Activated CD8-positive, alpha-beta memory T cell treated with anti-CD3 and anti-CD28 coated beads, Interleukin-2, amount 50 U/mL, for 24 hours (primary cell): ENCODE measurements at regions not wholly inside any gene's neighbourhood (a gene's known extent, or its start where the extent isn't known, plus 50 kb on each side); places are given as distances from the start of the nearest gene placed in this dataset.
"Not testable (repeated sequence)": the region's sequence is repeated elsewhere in the genome, so short reads cannot be mapped to it uniquely, and the experiment has no call there.

Experiments used
- DNase-seq: peaks from one replicate; pipeline ENCODE4 v3.0.0-alpha.2; 2020; ENCODE audit errors: extremely low read depth

GRCh38 chr3:197459571-197459970 is 96.2 kb downstream of the BDH1 start:
- DNase-seq = not testable (repeated sequence)

- DNase-seq = no peak
These were observed 96.8 kb downstream of the BDH1 start for GRCh38 chr3:197458906-197459470.

GRCh38 chr3:197458179-197458707 is 97.5 kb downstream of the BDH1 start:
- no peak for DNase-seq

GRCh38 chr3:197456261-197457091 is 99.3 kb downstream of the BDH1 start:
- DNase-seq = no peak

GRCh38 chr3:197454841-197455240 is 100.9 kb downstream of the BDH1 start:
- DNase-seq = not testable (repeated sequence)

- no peak for DNase-seq
These were observed 101.8 kb downstream of the BDH1 start for GRCh38 chr3:197454014-197454413.

GRCh38 chr3:197450810-197451209 is 105.0 kb downstream of the BDH1 start:
- no peak for DNase-seq

GRCh38 chr3:197450308-197450707 is 105.5 kb downstream of the BDH1 start:
- DNase-seq = no peak

GRCh38 chr3:197449181-197449580 is 106.6 kb downstream of the BDH1 start:
- DNase-seq = not testable (repeated sequence)

GRCh38 chr3:197447781-197448180 is 108.0 kb downstream of the BDH1 start:
- DNase-seq = not testable (repeated sequence)

- DNase-seq = no peak
These were observed 108.7 kb downstream of the BDH1 start for GRCh38 chr3:197447057-197447456.

GRCh38 chr3:197446700-197447056 is 109.1 kb downstream of the BDH1 start:
- DNase-seq = no peak

GRCh38 chr3:197445896-197446699 is 109.7 kb downstream of the BDH1 start:
- DNase-seq = no peak

- DNase-seq = no peak
These were observed 110.9 kb downstream of the BDH1 start for GRCh38 chr3:197444793-197445379.

- no peak for DNase-seq
These were observed 112.3 kb downstream of the BDH1 start for GRCh38 chr3:197443506-197443905.

GRCh38 chr3:197440717-197441303 is 115.0 kb downstream of the BDH1 start:
- DNase-seq = no peak

- no peak for DNase-seq
These were observed 116.9 kb downstream of the BDH1 start for GRCh38 chr3:197438906-197439305.

- DNase-seq = no peak
These were observed 120.3 kb downstream of the BDH1 start for GRCh38 chr3:197435426-197435825.

GRCh38 chr3:197434830-197435229 is 120.9 kb downstream of the BDH1 start:
- no peak for DNase-seq

- DNase-seq = no peak
These were observed 123.2 kb downstream of the BDH1 start for GRCh38 chr3:197432384-197433127.

GRCh38 chr3:197431346-197431910 is 124.3 kb downstream of the BDH1 start:
- no peak for DNase-seq
